Upper lobe of left lung (tissue), 6 donors: ENCODE measurements at regions not wholly inside any gene's neighbourhood (a gene's known extent, or its start where the extent isn't known, plus 50 kb on each side); places are given as distances from the start of the nearest gene placed in this dataset.

ENCODE experiments used
- ATAC-seq, 2 donors: fragments of 200-7000 bp; cut with Tn5 transposase; one replicate each; pipeline ENCODE4 v1.9.1; 2022; ENCODE audit warnings: mild to moderate bottlenecking in 2 of 2, moderate library complexity in 2 of 2; ENCODE audit not compliant: low FRiP score in 2 of 2
- DNase-seq, 2 donors: peaks; one replicate each; pipeline ENCODE4 v3.0.0-alpha.2; 2019 to 2020
- H3K27ac ChIP-seq, 4 donors: fragments of 200-600 bp; sonication (generic); one replicate each; pipeline ENCODE4 v1.5.1; 2016 to 2019
- H3K27me3 ChIP-seq, 4 donors: fragments of 200-600 bp; sonication (generic); one replicate each; pipeline ENCODE4 v1.5.1; 2017 to 2019
- H3K36me3 ChIP-seq, 4 donors: fragments of 200-600 bp; sonication (generic); one replicate each; pipeline ENCODE4 v1.5.1; 2016 to 2019
- H3K4me1 ChIP-seq, 4 donors: fragments of 200-600 bp; sonication (generic); one replicate each; pipeline ENCODE4 v1.5.1; 2018 to 2019
- H3K4me3 ChIP-seq, 4 donors: fragments of 200-600 bp; sonication (generic); one replicate each; pipeline ENCODE4 v1.5.1; 2017 to 2019; ENCODE audit warnings: mild to moderate bottlenecking in 2 of 4, moderate library complexity in 1 of 4
- H3K9me3 ChIP-seq, 4 donors: fragments of 200-600 bp; sonication (generic); one replicate each; pipeline ENCODE4 v1.5.1; 2018 to 2019
- CTCF ChIP-seq, 6 experiments: fragments of 450-650 bp in 4 of 6; fragments of 200-600 bp in 2 of 6; sonication (generic) in 2 of 6; IDR thresholded peaks; one replicate each; pipeline ENCODE4 v1.5.1; 2016 to 2019; ENCODE audit warnings: antibody characterized with exemption in 6 of 6
- EP300 ChIP-seq, 4 donors: sonication (generic); formaldehyde crosslinking; IDR thresholded peaks; one replicate each; pipeline ENCODE4 v1.5.1; 2017; ENCODE audit warnings: antibody characterized with exemption in 4 of 4, control low read depth in 2 of 4
- POLR2A ChIP-seq, 4 donors: fragments of 450-650 bp; IDR thresholded peaks; one replicate each; pipeline ENCODE4 v1.5.1; 2016 to 2017; ENCODE audit warnings: antibody characterized with exemption in 4 of 4, mild to moderate bottlenecking in 2 of 4
- POLR2AphosphoS5 ChIP-seq, 2 donors: sonication (generic); formaldehyde crosslinking; IDR thresholded peaks; one replicate each; pipeline ENCODE4 v1.5.1; 2017; ENCODE audit warnings: antibody characterized with exemption in 2 of 2
- WGBS, 2 donors: methylation state at CpG; one replicate each; pipeline ENCODE4 v1.1.5; 2017 to 2018; 5-methylcytosine and 5-hydroxymethylcytosine counted together
- donor health status: DM: no; HTN: no; CAD: no; lungs with moderate emphysema.
- donor health status: DM: no; HTN: yes; CAD: no; lungs with severe emphysema.

- DNase-seq (no peak), ATAC-seq (no peak)
- H3K9me3 ChIP-seq, result no peaks in the 10 kb centered on the region
- no peaks in the 10 kb centered on the region for H3K36me3 ChIP-seq
- no peak overlapping the region for H3K4me3 ChIP-seq
- no peak for TF ChIP-seq POLR2AphosphoS5 (IDR thresholded peaks at IDR 0.05)
- TF ChIP-seq CTCF (IDR thresholded peaks at IDR 0.05), result no peak
- no peak for TF ChIP-seq POLR2A (IDR thresholded peaks at IDR 0.05)
- no peak for TF ChIP-seq EP300 (IDR thresholded peaks at IDR 0.05)
- H3K27ac ChIP-seq, result no peak overlapping the region
- no peaks in the 10 kb centered on the region for H3K4me1 ChIP-seq
- H3K27me3 ChIP-seq, result no peaks in the 10 kb centered on the region
Observed at GRCh38 chr15:95921404-95921803, 409.1 kb upstream of the NR2F2 start.

GRCh38 chr15:95922431-95922830, 408.1 kb upstream of the NR2F2 start:
- DNase-seq, result no peak
- Histone ChIP-seq H3K27me3 (no peaks in the 10 kb centered on the region), H3K27ac (no peak overlapping the region), H3K9me3 (no peaks in the 10 kb centered on the region), H3K4me3 (no peak overlapping the region), H3K36me3 (no peaks in the 10 kb centered on the region), H3K4me1 (no peaks in the 10 kb centered on the region)
- ATAC-seq, result no peak
- 76 to 93% methylated on average over 7 of the region's 7 CpGs for WGBS, 2 donors
- TF ChIP-seq EP300 (IDR thresholded peaks at IDR 0.05) (no peak), POLR2AphosphoS5 (IDR thresholded peaks at IDR 0.05) (no peak), CTCF (IDR thresholded peaks at IDR 0.05) (no peak), POLR2A (IDR thresholded peaks at IDR 0.05) (no peak)

GRCh38 chr15:95923792-95924191, 406.7 kb upstream of the NR2F2 start:
- Histone ChIP-seq H3K27me3 (no peaks in the 10 kb centered on the region), H3K4me1 (no peaks in the 10 kb centered on the region), H3K27ac (no peak overlapping the region), H3K4me3 (no peak overlapping the region), H3K9me3 (no peaks in the 10 kb centered on the region), H3K36me3 (no peaks in the 10 kb centered on the region)
- 61 to 71% methylated on average over 4 of the region's 4 CpGs for WGBS, 2 donors
- DNase-seq (no peak), ATAC-seq (no peak)
- no peak for TF ChIP-seq POLR2AphosphoS5 (IDR thresholded peaks at IDR 0.05)

- Histone ChIP-seq H3K27ac (no peak overlapping the region), H3K36me3 (no peaks in the 10 kb centered on the region), H3K9me3 (no peaks in the 10 kb centered on the region), H3K4me3 (no peak overlapping the region), H3K4me1 (no peaks in the 10 kb centered on the region), H3K27me3 (no peaks in the 10 kb centered on the region)
- 79 to 90% methylated on average over 3 of the region's 3 CpGs for WGBS, 2 donors
- DNase-seq (no peak), ATAC-seq (no peak)
- no peak for TF ChIP-seq POLR2A (IDR thresholded peaks at IDR 0.05)
- no peak for TF ChIP-seq CTCF (IDR thresholded peaks at IDR 0.05)
- no peak for TF ChIP-seq POLR2AphosphoS5 (IDR thresholded peaks at IDR 0.05)
- no peak for TF ChIP-seq EP300 (IDR thresholded peaks at IDR 0.05)
Observed at GRCh38 chr15:95928822-95929221, 401.7 kb upstream of the NR2F2 start.

- ATAC-seq (no peak), DNase-seq (no peak)
- Histone ChIP-seq H3K9me3 (no peaks in the 10 kb centered on the region), H3K36me3 (no peaks in the 10 kb centered on the region), H3K4me1 (no peaks in the 10 kb centered on the region), H3K27ac (no peak overlapping the region), H3K27me3 (no peaks in the 10 kb centered on the region), H3K4me3 (no peak overlapping the region)
- 50 to 67% methylated on average over 7 of the region's 7 CpGs for WGBS, 2 donors
- TF ChIP-seq POLR2A (IDR thresholded peaks at IDR 0.05) (no peak), CTCF (IDR thresholded peaks at IDR 0.05) (no peak), POLR2AphosphoS5 (IDR thresholded peaks at IDR 0.05) (no peak), EP300 (IDR thresholded peaks at IDR 0.05) (no peak)
Observed at GRCh38 chr15:95929232-95929846, 401.2 kb upstream of the NR2F2 start.
